Medulla oblongata (tissue), 1 donor: ENCODE measurements at regions not wholly inside any gene's neighbourhood (a gene's known extent, or its start where the extent isn't known, plus 50 kb on each side); places are given as distances from the start of the nearest gene placed in this dataset.
A peak's percentile ranks its signal among the peaks of the same experiment; 100 is the strongest.

Experiments
- DNase-seq: peaks from one replicate; pipeline ENCODE4 v3.0.0-alpha.2; 2015; ENCODE audit errors: extremely low spot score

DNA sequence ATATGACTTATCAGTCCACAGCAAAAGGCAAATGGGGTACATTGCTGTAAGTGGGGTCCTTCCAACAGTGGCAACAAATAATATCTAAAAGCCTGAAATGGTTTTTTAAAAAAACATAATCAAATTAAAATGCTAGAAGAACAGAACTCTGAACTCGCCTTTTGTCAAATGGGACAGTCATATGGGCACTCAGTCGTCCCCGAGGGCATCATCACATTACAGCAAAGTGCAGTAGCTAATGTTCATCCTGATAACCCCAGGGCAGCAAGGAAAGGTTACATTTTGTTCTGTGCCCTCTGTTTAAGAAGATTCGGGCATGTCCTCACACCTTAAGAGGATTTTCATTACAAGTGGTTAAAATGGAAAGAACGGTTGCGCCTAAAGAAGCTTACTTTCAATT, 997.9 kb upstream of the TENM3 start:
- no peak for DNase-seq

DNA sequence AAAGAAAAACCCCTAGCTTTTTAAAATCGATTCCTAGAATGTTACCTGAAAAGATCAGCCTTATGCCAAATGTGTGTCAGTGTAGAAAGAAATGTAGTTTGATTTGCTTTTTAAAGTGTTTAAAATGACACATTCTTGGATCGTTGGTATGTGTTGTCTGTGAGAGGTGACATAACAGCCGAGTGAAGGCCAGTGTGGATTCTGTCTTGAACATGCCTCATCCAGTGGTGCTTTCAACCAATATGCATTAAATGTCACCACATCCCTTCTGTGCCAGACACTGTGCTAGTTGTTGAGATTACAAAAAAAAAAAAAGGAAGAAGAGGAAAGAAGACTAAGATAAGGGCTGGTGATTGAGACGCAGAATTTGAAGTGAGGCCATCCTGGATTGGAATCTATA, 994.2 kb upstream of the TENM3 start:
- no peak for DNase-seq

DNA sequence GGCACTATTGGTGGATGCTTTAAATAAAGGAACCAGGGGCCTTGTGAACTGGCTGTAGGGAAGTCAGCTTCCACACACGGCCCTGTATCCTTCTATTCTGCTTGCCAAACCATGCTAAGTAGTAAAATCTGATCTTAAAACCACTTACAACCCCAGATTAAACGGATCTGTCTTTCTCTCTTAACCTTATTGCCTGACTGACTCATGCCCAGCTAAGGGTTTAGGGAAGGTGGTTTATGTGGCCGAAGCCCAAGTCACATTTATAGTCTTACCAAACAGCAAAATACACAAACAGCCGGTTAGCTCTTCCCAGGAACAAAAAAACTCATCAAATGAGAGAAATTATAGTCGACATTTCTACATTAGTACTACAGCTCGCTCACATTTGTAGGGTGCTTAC, 988.4 kb upstream of the TENM3 start:
- DNase-seq: no peak

DNA sequence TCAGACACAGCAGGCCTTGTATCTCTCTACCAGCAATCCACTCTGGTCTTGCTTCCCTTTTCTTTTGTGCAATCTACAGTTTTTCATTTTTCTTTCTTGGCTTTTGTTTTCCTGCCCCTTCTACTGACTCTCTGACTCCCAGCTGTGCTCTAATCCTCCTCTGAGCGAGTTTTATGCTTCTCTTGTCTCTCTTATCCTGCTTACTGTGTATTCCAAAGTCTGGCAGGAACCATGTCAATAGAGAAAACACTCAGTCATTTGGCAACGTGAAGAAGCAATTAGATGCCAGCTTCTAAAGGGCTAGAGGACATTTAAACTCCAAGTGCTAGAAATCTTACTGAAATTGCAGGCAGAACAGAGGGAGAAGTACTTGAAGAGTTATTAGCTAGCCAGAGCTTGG, 984.6 kb upstream of the TENM3 start:
- DNase-seq: no peak

DNA sequence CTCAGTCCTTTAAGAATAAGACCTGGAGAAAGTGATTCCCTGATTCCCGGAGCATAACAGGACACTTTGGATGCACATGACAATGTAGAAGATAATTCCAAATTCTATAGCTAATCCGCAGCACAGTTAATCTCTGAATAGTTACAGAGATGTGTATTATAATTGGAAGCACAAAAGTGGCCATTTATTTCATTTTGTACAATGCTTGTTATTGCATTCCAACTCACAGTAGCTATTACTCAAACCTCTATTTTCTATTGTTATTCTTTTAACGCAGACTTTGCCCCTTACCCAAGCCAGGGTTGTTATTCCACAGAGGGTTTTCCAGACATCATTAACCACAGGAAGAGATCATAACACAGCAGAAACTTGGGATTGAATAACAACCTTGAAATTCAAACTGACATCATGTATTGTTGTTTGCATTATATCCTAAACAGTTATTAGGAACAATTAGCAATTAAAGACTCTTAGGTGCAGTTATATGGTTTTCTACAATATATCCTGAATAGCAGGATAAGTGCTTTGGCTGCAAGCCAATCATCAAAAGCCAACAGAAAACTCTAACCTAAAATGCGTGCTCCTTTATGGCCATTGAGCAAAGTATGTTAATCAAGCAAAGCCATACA, 984.0 kb upstream of the TENM3 start:
- no peak for DNase-seq

DNA sequence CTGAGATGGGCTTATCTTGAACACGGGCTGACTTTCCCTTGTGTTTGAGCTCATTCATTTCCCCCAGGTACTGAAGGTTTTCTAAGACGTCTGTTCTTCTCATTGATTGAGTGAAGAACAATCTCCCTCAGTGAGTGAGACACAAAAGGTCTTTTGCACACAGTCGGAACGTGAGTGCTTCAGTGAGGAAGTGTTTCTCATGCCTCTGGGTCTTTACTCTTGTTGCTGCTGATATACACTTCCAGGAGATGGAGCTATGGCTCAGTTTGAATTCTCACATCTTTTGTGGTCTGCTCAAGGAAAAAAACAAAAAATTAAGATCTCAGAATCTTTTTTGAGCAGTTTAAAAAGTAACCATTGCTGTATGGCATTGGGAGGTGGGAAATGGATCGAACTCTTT, 981.9 kb upstream of the TENM3 start:
- DNase-seq: peak; percentile 31

DNA sequence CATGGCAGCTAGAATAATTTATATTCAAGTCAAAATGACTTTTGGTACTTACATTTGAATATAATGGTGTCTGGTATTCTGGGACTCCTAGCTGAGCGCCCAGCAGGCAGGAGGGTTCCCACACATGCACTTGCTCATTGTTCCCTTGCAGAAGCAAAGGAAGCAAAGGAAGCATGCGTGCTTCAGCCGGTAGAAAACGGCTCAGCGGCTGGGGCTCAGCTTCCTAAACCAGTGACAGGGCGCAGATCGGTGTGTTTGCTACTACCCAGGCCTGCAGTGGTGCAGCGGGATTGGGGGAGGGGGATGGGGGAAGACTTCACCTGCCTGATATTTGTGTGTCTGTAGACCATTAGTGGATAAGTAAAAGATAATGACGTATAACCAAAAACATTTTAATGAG, 978.3 kb upstream of the TENM3 start:
- no peak for DNase-seq

DNA sequence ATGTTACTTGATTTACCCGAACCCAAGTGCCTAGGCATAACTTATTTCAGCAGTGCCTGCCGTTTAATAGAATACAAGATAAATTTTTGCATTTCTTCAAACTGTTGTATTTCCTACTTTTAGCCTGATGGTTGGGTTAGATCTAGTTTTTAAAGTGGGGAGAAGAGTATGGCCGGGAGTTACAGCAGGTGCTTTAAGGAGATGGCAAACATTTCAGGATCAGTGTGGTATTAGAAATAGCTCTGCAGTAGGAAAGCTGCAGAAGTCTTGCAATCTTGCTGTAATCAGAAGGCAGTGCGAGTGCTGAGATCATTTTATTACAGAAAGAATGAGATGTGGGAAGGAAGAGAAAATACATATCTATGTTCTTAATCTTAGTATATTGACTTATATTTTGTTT, 977.8 kb upstream of the TENM3 start:
- DNase-seq: no peak

DNA sequence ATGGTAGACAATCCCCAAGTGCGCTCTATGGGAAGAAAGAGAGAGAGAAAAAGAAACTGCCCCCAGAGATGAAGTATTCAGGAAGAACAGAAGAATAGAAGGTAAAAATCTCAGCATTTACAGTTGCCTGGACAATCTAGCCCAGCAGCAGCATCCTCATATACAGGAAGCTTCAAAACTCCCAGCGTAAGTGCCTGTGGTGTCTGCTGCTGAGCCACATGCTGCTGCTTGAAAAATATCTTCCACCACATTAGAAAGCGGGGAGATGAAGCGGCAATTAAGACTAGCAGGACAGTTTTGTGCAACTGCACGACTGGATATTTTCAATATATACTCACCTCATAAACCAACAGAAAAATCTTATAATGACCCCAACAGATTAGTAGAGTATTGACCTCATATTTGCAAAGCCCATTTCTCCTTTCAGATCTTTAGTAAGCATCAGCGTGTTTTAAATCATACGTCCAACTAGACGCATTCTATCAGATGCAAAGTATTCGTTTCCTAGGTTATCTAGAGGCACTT, 972.0 kb upstream of the TENM3 start:
- no peak for DNase-seq

DNA sequence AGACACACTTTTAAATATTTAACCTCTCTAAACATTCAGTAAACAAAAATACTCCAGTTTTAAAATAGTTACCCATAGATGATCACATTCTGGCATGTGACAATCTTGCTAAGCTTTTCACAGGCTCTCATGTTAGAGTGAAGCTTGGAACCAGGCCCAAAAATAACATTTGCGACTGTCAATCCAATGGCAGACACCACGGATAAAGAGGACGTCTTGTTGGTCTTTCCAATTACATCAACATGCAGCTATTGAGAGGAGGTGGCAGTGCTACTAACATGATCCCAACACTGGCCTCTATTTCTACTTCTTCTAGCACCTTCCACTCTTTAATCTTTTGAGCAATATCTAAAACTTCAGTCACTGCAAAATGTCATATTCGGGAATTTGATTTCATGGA, 970.8 kb upstream of the TENM3 start:
- no peak for DNase-seq

DNA sequence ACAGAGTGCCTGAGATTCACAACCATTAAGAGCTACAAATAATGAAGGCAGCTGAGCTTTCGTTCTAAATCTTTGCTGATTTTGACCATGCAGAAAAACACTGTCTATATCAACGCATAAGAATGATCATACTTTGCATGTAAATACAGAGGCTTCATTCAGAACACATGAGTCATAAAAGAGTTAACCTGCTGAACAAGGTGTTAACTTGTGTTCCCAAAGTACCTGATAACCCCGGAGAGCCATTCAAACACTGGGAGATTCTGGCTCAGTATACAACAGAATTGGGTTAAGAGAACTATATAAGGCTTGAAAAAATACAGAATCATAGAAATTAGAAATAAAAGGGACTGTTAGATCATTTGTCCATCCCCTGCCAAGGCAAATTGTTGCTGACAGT, 964.3 kb upstream of the TENM3 start:
- no peak for DNase-seq

DNA sequence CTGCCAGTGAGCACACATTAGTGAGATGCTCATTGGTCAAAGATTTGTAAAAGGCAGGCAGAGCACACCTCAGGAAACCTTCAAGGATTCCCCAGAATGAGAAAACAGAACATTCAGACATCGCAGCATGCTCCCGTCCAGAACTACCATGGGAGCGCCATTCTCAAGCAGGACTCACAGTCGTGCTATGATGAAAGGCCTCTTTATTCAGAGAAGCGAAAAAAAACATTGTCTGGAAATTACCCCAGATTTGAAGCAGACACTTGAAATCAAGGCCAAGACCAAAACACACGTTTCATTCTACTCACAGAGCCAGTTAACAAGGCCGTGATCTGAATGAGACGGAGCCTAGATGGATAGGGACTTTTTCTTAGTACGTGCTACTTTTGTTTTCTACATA, 961.8 kb upstream of the TENM3 start:
- DNase-seq: peak; percentile 86

DNA sequence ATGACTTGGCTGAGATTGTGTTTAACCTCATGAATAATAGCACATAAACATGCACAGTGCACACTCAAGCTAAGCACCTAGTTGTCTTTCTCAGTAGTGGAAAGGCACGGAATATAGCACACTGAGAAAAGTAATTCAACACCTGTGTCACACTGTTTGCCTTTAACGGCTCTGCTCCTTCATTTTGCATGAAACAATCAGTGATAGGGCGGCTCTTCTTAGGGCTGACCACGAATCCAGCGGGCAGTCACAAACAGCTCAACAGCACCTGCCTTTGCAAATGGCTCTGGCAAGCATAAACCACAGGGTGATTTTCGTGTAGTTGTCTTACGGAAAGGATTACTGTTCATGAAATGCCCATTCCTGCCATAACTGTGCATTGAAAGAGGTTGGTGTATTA, 954.0 kb upstream of the TENM3 start:
- no peak for DNase-seq

DNA sequence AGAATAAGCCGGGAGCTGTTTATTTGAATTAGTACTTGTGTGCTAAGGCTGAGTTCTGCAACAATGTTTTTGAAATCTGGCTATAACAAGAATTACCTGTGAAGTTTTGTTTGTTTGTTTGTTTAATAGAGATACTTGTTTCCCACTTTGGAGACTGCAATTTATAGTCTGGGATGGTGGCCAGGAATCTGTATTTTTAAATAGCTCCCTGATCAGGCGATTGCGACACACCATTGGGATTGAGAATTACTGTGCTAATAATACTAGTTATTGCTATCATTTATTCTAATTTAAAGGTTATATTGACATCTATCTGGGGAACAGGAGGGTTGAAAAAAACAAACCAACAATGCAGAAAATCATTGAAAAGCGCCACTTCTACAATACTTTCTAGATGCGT, 951.6 kb upstream of the TENM3 start:
- no peak for DNase-seq

DNA sequence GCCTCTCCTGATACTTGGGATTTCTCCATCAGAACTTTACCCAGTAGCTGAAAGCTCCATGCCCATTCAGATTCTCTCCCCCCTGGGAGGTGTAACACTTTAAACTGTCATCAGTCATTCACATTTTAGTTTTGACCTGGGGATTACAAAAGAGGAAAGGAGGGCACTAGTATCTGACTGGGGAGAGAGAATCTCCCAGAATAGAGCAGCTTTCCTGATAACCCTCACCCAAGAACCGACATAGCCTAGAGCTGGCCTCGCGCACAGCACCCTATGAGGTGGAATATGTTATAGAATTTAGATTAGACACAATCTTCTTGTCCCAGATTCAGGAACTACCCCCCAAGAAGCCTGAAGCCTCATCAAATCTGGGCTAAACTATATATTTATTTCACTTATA, 950.2 kb upstream of the TENM3 start:
- no peak for DNase-seq

DNA sequence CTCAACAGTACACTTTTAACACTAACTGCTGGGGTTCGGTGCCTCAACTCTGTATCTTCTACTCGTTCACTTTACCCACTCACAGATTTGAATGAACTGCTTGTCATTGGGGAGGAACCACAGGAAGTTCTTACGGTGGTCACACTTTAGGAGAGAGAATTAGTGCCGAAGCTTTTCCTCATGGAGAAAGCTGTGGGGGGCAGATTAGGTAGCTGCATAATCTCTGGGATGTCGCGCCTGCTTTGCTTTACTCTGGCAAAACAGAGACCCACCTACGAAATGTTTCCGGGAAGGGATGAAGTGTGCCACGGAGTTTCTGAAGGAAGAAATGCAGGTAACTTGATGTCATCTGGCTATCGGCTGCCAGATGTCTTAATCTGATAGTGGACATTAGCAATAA, 949.7 kb upstream of the TENM3 start:
- no peak for DNase-seq

DNA sequence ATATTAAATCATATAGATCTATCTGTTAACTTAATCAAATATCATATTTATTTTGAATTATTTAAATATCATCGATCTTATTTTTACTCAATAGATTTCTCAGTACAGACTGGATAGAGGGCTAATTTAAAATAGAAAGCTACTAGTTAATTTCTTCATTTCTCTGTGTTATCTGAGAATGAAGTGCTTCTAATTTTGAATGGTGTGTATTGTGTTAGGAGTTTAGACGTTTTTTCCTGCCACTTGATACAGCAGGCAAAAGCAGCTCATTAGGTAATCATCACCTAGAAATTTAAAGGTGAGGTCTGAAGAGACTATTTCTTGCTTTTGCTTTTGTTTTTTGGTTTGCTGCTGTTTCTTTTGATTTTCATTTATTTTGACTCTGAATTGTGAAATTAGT, 948.8 kb upstream of the TENM3 start:
- DNase-seq: no peak

DNA sequence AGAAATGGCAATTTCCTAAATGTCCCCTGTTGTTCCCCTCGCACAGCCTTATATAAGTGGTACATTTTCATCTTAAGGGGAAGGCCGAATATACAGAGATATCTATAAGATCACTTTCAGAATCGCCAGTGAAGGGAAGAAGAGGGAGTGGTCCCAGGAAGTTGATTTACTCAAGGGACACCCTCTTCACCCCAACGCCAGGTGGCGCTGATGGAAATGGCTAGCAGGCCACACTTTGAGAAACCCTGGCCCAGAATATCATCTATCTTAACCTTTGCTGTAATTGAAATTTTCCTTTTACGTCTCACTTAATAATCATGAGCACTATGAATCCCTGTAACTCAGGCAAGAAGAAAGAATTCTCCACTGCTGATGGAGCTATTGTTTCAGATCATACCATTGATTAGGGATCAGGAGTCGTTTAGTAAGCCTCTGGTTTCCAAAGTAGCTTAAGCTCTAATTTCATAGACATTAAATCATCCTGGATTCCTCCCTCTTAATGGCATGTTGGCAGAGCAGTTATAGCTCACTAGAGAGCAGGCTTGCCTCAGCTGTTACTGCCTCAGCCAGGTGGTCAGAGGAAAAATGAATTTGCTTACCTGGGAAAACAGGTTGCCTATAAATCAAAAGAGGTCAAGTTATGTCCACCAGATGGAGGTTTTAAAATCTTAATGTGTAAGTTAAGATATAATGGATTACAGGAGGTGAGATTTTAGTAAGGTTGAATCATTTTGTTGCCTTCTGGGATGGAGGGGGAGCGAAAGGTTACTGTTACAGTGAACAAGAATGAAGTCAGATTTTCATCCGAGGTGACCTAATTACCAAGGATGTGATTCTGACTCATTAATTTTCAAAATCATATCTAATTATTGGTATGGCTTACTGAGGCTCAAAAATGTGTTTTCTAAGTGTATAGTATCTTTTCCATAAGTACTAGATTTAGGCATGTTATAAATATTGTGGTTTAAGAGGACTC, 941.2 kb upstream of the TENM3 start:
- peak; percentile 16 for DNase-seq

DNA sequence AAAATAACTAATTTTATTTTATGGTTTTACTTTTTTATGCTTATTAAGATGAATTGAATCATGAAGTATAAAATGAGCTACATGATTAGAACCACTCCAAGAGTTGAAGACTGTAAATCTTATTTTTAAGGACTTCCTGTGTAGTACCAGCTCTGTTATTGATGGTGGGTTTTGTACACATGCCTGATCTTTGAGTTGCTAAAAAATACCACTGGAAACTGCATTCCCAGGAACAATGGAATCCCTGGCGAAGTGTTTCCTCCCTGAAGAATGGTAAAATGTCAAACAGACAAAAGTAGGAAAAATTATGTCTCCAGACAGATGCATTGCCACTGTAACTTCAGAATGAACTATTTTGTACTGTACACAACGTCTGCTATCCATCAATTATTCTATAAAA, 935.4 kb upstream of the TENM3 start:
- no peak for DNase-seq

DNA sequence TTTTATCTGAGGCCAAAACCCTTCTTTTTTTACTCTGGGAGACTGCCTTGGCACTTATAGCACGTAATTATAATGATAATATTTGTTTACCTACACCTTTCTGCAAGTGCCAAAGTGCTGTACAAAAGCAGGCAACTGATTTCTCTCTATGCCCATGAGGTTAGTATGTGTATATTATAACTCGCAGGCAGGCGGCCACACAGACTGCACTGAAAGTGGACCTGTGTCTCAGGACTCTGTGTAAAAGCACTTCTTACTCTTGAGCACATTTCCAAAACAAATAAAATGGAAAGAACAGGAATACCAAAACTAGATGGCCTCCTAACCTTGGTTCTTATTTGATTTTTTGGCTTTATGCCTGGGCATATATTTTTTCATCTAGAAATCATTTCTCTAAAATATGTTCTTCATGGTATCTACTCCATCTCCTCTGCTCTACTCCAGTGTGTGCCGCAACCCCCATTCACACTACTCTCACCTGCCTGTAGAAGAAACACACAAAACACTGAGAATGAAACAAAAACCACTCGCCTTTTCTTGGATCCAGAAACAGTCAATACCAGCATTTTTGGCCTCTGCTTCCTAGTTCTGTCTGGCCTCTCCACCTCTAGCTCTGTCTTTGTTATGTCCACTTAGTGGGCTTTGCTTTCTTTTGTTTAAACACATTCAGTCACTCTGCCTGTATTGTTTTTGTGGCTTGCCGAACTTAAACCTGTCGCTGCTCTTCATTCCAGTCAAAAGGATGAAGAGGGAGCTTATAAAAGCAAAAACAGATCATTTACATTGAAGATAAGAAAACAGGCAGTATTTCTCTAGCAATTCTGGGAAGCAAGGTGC, 934.5 kb upstream of the TENM3 start:
- no peak for DNase-seq

DNA sequence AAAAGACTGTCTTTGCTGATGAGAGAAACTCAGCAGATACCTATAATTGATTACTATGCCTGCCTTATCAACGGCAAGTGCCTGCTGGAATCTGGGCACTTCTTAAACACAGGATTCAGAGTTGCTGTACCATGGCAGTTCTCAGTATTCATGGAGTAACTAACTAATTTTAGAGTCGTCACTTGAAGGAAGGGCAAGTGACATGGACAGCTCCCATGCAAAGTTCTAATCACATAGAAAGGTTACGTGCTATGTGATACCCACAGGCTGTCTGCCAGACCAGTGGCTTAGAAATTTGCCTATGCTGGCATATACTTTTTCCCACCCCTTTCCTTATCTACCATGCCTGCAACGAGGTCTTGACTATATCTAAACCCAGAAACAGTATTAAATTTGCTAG, 931.1 kb upstream of the TENM3 start:
- no peak for DNase-seq

DNA sequence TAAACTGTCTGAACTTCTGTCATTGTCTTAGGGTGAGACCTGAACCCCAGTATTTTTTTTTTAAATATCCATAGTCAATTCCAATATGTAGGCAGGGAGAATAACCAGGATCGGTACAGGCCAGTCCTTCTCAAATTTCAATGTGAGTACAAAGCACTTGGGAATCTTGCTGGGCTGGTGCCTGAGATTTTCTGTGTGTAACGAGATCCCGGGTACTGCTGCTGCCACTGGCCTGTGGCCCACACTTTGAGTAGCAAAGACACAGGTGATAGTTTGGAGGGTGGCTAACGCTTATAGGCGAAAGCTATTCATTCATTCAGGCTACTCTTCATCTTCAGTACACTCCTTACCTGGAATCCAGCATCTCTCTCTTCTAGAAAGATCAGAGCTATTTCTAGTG, 923.6 kb upstream of the TENM3 start:
- DNase-seq: no peak
